Loucy (cell line): ENCODE measurements at regions not wholly inside any gene's neighbourhood (a gene's known extent, or its start where the extent isn't known, plus 50 kb on each side); places are given as distances from the start of the nearest gene placed in this dataset.

Experiments used
- CTCF ChIP-seq: fragments of 200-600 bp; sonication (generic); conservative IDR thresholded peaks from 2 replicates; pipeline ENCODE4 v1.5.1; 2014; ENCODE audit warnings: mild to moderate bottlenecking, antibody characterized with exemption, low read length
- EZH2phosphoT487 ChIP-seq: fragments of 200-600 bp; IDR thresholded peaks from 2 replicates; pipeline ENCODE4 v1.6.1; 2018; ENCODE audit warnings: antibody characterized with exemption, mild to moderate bottlenecking, moderate library complexity, borderline replicate concordance

- TF ChIP-seq CTCF (no peak), EZH2phosphoT487 (no peak)
These were observed 260.1 kb upstream of the TMPRSS15 start for GRCh38 chr21:18663663-18664062.
